Left cardiac atrium (tissue), 4 donors: ENCODE measurements at regions not wholly inside any gene's neighbourhood (a gene's known extent, or its start where the extent isn't known, plus 50 kb on each side); places are given as distances from the start of the nearest gene placed in this dataset.
"Not testable (repeated sequence)": the region's sequence is repeated elsewhere in the genome, so short reads cannot be mapped to it uniquely, and the experiment has no call there.

Experiments used
- ATAC-seq, 2 donors: fragments of 200-7000 bp; cut with Tn5 transposase; one replicate each; pipeline ENCODE4 v1.9.1; 2020; ENCODE audit warnings: mild to moderate bottlenecking in 2 of 2, moderate library complexity in 2 of 2
- DNase-seq: peaks from one replicate; pipeline ENCODE4 v3.0.0-alpha.2; 2020
- intact Hi-C, 2 donors: fragments of 100-400 bp; cut with DNase I; formaldehyde crosslinking; loops; one replicate each; pipeline versions ENCODE4 v1.14.1 to v1.15.1; 2022 to 2023
- donor health status: DM: no; HTN: yes; CAD: no.
- donor health status: DM: no; HTN: yes; CAD: no; lungs with severe emphysema.
- donor health status: DM: yes; HTN: yes; CAD: no.
- donor health status: Dilated cardiomyopathy.

GRCh38 chr7:28316489-28316888, 95.8 kb upstream of the CREB5 start:
- intact Hi-C loops = no loop called here
- ATAC-seq (peak in 1 of 2 donors; percentile 61), DNase-seq (no peak)

GRCh38 chr7:28318101-28318762, 94.1 kb upstream of the CREB5 start:
- ATAC-seq (no peak), DNase-seq (no peak)
- intact Hi-C loops = no loop called here

- intact Hi-C loops = no loop called here
- no peak for DNase-seq
- ATAC-seq = no peak
Measured at GRCh38 chr7:28323833-28324232, 88.5 kb upstream of the CREB5 start.

- intact Hi-C loops = no loop called here
Measured at GRCh38 chr7:28328146-28328545, 84.2 kb upstream of the CREB5 start.

GRCh38 chr7:28328822-28329660, 83.3 kb upstream of the CREB5 start:
- DNase-seq = no peak
- intact Hi-C loops = no loop called here
- ATAC-seq = peak in 1 of 2 donors; percentile 15

More at GRCh38 chr7:28328146-28328545, 84.2 kb upstream of the CREB5 start:
- no peak for DNase-seq
- no peak for ATAC-seq

GRCh38 chr7:28329661-28330363, 82.5 kb upstream of the CREB5 start:
- DNase-seq (no peak), ATAC-seq (peak; percentile 40 to 81)
- intact Hi-C loops = no loop called here

DNA sequence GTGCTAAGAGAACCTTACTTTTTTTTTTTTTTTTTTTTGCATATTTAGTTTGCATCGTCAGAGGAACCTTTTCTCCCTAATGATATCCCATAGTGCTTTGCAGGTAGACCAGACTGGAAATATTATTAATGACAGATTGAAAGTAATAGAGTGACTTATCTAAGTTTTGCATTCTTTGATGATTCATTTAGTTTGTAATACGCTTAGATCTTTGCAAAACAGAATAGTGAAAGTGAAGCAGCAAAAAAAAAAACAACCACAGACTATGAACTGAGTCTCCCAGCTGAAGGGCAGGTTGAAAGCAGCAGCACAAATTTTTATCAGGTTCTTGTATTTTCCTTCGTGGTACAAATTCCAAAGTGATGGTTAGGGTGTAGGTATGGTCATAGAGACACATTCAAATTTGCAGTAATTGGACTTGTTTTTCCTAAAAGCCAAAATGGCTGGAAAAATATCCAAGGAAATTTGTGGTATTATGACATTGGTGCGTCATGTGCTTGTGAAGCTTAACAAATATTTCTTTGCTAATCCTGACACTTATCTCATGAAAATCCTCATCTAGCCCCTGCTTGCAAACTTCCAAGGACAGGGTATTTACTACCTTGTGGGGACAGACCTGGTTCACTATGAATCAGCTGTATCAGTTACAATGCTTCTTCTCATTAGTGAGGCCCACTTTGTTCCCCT, 81.8 kb upstream of the CREB5 start:
- ATAC-seq (no peak), DNase-seq (no peak)
- intact Hi-C loops = no loop called here

- ATAC-seq = no peak
- intact Hi-C loops = no loop called here
- DNase-seq = no peak
Measured at GRCh38 chr7:28332046-28332445, 80.3 kb upstream of the CREB5 start.

DNA sequence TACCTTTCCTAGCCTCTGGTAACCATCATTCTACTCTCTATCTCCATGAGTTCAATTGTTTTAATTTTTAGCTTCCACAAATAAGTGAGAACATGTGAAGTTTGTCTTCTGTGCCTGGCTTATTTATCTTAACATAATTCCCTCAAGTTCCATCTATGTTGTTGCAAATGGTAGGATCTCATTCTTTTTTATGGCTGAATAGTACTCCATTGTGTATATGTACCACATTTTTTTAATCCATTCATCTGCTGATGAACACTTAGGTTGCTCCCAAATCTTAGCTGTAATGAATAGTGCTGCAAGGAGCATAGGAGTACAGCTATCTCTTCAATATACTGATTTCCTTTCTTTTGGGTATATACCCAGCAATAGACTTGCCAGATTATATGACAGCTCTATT, 78.8 kb upstream of the CREB5 start:
- ATAC-seq, intact Hi-C loops, DNase-seq: not testable (repeated sequence)

GRCh38 chr7:28336806-28337205, 75.5 kb upstream of the CREB5 start:
- no peak for ATAC-seq
- intact Hi-C loops = no loop called here
- no peak for DNase-seq

- no peak for ATAC-seq
- intact Hi-C loops = no loop called here
- DNase-seq = no peak
Measured at GRCh38 chr7:28338041-28338440, 74.3 kb upstream of the CREB5 start.

GRCh38 chr7:28343462-28343861, 68.9 kb upstream of the CREB5 start:
- intact Hi-C loops = no loop called here
- DNase-seq (no peak), ATAC-seq (no peak)

GRCh38 chr7:28346256-28346655, 66.1 kb upstream of the CREB5 start:
- intact Hi-C loops = no loop called here
- ATAC-seq = no peak

GRCh38 chr7:28346676-28347363, 65.5 kb upstream of the CREB5 start:
- no peak for DNase-seq
- no peak for ATAC-seq
- intact Hi-C loops = no loop called here

More at GRCh38 chr7:28346256-28346655, 66.1 kb upstream of the CREB5 start:
- DNase-seq = no peak

GRCh38 chr7:28347475-28348318, 64.6 kb upstream of the CREB5 start:
- ATAC-seq (peak; percentile 84 to 90), DNase-seq (no peak)
- intact Hi-C loops = no loop called here

DNA sequence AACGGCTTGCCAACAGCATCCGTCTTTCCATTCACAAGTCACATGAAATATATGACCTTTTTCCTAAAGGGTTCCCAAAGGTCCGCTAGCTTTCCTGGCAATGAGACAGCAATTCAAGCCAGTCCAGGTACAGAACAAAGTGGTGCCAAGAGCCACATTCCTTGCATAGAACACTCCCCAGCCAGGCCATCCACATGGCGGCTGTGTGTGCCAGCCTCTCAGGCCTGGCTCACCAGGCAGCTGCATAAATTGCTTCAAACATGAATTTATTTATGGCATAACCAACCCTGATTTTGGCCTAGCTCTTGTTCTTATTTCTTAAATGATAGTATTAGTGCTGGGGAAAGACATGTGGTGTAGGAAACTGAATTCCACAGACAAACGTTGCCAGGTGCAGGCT, 63.7 kb upstream of the CREB5 start:
- ATAC-seq (peak; percentile 60 to 71), DNase-seq (no peak)
- intact Hi-C loops = no loop called here

GRCh38 chr7:28349637-28350036, 62.7 kb upstream of the CREB5 start:
- intact Hi-C loops = no loop called here
- no peak for ATAC-seq
- no peak for DNase-seq

DNA sequence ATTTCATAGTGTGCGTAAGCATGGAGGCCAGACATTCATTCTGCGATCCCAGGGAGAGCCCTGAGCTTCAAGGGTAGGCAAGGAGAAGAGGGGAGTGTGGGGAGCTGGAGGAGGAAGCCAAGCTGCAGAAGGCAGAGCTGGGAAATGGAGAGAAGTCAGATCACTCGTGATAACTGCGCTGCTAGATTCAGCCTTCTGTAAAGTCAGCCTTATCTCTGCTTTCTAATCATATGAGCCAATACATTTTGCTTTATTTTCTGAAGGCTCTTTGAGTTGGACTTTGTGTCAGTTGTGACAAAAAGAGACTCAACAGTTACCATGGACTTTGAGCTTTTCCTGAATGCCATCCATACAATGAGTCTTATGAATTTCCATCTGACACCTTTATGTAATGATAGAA, 61.7 kb upstream of the CREB5 start:
- ATAC-seq (no peak), DNase-seq (no peak)
- intact Hi-C loops = no loop called here
